K562 (cell line): ENCODE measurements at regions not wholly inside any gene's neighbourhood (a gene's known extent, or its start where the extent isn't known, plus 50 kb on each side); places are given as distances from the start of the nearest gene placed in this dataset.

Experiments
- ELF1 ChIP-seq: fragments of 200-800 bp; sonication (Bioruptor generic); IDR thresholded peaks from 2 replicates; pipeline ENCODE4 v1.6.1; 2016; ENCODE audit warnings: missing genetic modification characterization, missing compliant biosample characterization
- ERF ChIP-seq: fragments of 450-650 bp; formaldehyde crosslinking; IDR thresholded peaks from 2 replicates; pipeline ENCODE4 v1.4.0; 2020; ENCODE audit warnings: mild to moderate bottlenecking, mixed read lengths
- EZH2 ChIP-seq: IDR thresholded peaks from 2 replicates; pipeline ENCODE4 v1.6.1; 2012; ENCODE audit warnings: low read depth, mild to moderate bottlenecking, inconsistent platforms, low read length, borderline replicate concordance
- GATAD2B ChIP-seq: fragments of 450-650 bp; IDR thresholded peaks from 2 replicates; pipeline ENCODE4 v1.6.1; 2017; ENCODE audit warnings: mild to moderate bottlenecking, borderline replicate concordance
- MTA3 ChIP-seq: fragments of 450-650 bp; formaldehyde crosslinking; IDR thresholded peaks from 2 replicates; pipeline ENCODE4 v1.6.1; 2017; ENCODE audit warnings: mild to moderate bottlenecking, borderline replicate concordance
- NR1H2 ChIP-seq: sonication (generic); formaldehyde crosslinking; IDR thresholded peaks from 2 replicates; pipeline ENCODE4 v1.4.0; 2020; ENCODE audit warnings: mild to moderate bottlenecking, missing genetic modification reagents
- TAF1 ChIP-seq: IDR thresholded peaks from 2 replicates; pipeline ENCODE4 v1.6.1; 2011; ENCODE audit warnings: mild to moderate bottlenecking, low read length, moderate library complexity; ENCODE audit not compliant: insufficient read depth, control insufficient read depth, severe bottlenecking; ENCODE audit errors: extremely low read depth
- ZBTB7A ChIP-seq: IDR thresholded peaks from 2 replicates; pipeline ENCODE4 v1.6.1; 2011; ENCODE audit warnings: low read depth, mild to moderate bottlenecking, low read length, moderate library complexity, borderline replicate concordance; ENCODE audit not compliant: control insufficient read depth
- ZNF766 ChIP-seq: fragments of 200-800 bp; sonication (Bioruptor generic); conservative IDR thresholded peaks from 2 replicates; pipeline ENCODE4 v1.6.1; 2016; ENCODE audit warnings: missing genetic modification characterization, missing compliant biosample characterization
- TF ChIP-seq, protein P1 (sequence below), 3 experiments: IDR thresholded peaks in 2 of 3; conservative IDR thresholded peaks in 1 of 3; 2 replicates each; pipeline ENCODE4 v1.5.1; 2011 to 2012; ENCODE audit warnings: low read length in 3 of 3, mild to moderate bottlenecking in 3 of 3, control low read depth in 2 of 3, improper control_type of control experiment in 1 of 3, inconsistent platforms in 1 of 3, low read depth in 1 of 3, mixed read lengths in 1 of 3, moderate library complexity in 1 of 3; ENCODE audit not compliant: insufficient read depth in 2 of 3
- TF ChIP-seq, protein P2 (sequence below): sonication (generic); formaldehyde crosslinking; IDR thresholded peaks from 2 replicates; pipeline ENCODE4 v1.8.0; 2022; ENCODE audit warnings: mild to moderate bottlenecking, low read depth, missing genetic modification reagents
- TF ChIP-seq, protein P3 (sequence below): sonication (generic); formaldehyde crosslinking; IDR thresholded peaks from 2 replicates; pipeline ENCODE4 v1.8.1; 2023; ENCODE audit warnings: missing genetic modification reagents, mild to moderate bottlenecking, borderline replicate concordance
- TF ChIP-seq, protein P4 (sequence below), 2 experiments: fragments of 450-650 bp in 1 of 2; sonication (generic) in 1 of 2; formaldehyde crosslinking in 1 of 2; IDR thresholded peaks in 1 of 2; conservative IDR thresholded peaks in 1 of 2; 2 replicates each; pipeline versions ENCODE4 v1.6.1 to v1.8.1; 2016 to 2023; ENCODE audit warnings: mild to moderate bottlenecking in 2 of 2, moderate library complexity in 2 of 2, inconsistent platforms in 1 of 2, missing genetic modification reagents in 1 of 2
- TF ChIP-seq, protein P5 (sequence below): fragments of 450-650 bp; formaldehyde crosslinking; IDR thresholded peaks from 2 replicates; pipeline ENCODE4 v1.4.0; 2020; ENCODE audit warnings: mild to moderate bottlenecking, mixed read lengths

DNA sequence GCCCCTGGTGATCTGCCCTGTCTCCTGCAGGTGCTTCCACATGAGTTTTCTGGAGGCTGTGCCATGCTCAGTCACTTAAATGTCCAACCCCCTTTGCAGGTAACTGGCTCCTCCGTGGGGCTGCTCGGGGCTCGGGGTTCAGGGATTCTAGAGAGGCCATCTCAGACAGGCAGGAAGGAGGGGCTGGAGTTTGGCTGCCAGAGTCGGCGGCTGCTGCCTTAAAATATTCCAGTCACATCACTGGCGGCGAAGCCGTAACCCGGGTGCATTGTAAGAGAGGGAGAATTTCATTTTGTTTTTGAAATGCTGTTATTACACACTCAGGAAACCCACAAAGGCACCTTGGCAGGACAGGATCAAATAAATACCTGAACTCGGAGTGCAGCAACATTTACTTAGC is 212.9 kb upstream of the PMEPA1 start:
- TF ChIP-seq GATAD2B, result no peak
- TF ChIP-seq, protein P1, sequence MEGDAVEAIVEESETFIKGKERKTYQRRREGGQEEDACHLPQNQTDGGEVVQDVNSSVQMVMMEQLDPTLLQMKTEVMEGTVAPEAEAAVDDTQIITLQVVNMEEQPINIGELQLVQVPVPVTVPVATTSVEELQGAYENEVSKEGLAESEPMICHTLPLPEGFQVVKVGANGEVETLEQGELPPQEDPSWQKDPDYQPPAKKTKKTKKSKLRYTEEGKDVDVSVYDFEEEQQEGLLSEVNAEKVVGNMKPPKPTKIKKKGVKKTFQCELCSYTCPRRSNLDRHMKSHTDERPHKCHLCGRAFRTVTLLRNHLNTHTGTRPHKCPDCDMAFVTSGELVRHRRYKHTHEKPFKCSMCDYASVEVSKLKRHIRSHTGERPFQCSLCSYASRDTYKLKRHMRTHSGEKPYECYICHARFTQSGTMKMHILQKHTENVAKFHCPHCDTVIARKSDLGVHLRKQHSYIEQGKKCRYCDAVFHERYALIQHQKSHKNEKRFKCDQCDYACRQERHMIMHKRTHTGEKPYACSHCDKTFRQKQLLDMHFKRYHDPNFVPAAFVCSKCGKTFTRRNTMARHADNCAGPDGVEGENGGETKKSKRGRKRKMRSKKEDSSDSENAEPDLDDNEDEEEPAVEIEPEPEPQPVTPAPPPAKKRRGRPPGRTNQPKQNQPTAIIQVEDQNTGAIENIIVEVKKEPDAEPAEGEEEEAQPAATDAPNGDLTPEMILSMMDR (IDR thresholded peaks at IDR 0.05 in 2 of 3, conservative IDR thresholded peaks at IDR 0.05 in 1 of 3; ENCODE audit: insufficient read depth in 2 of 3, low read depth in 1 of 3, low read length in 3 of 3), result no peak
- no peak for TF ChIP-seq EZH2
- no peak for TF ChIP-seq ELF1 (tag)
- no peak for TF ChIP-seq ZBTB7A
- no peak for TF ChIP-seq ERF
- TF ChIP-seq, protein P2, sequence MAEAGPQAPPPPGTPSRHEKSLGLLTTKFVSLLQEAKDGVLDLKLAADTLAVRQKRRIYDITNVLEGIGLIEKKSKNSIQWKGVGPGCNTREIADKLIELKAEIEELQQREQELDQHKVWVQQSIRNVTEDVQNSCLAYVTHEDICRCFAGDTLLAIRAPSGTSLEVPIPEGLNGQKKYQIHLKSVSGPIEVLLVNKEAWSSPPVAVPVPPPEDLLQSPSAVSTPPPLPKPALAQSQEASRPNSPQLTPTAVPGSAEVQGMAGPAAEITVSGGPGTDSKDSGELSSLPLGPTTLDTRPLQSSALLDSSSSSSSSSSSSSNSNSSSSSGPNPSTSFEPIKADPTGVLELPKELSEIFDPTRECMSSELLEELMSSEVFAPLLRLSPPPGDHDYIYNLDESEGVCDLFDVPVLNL (CRISPR knock-in tag), result no peak
- no peak for TF ChIP-seq TAF1
- no peak for TF ChIP-seq ZNF766
- TF ChIP-seq MTA3, result no peak
- TF ChIP-seq, protein P3, sequence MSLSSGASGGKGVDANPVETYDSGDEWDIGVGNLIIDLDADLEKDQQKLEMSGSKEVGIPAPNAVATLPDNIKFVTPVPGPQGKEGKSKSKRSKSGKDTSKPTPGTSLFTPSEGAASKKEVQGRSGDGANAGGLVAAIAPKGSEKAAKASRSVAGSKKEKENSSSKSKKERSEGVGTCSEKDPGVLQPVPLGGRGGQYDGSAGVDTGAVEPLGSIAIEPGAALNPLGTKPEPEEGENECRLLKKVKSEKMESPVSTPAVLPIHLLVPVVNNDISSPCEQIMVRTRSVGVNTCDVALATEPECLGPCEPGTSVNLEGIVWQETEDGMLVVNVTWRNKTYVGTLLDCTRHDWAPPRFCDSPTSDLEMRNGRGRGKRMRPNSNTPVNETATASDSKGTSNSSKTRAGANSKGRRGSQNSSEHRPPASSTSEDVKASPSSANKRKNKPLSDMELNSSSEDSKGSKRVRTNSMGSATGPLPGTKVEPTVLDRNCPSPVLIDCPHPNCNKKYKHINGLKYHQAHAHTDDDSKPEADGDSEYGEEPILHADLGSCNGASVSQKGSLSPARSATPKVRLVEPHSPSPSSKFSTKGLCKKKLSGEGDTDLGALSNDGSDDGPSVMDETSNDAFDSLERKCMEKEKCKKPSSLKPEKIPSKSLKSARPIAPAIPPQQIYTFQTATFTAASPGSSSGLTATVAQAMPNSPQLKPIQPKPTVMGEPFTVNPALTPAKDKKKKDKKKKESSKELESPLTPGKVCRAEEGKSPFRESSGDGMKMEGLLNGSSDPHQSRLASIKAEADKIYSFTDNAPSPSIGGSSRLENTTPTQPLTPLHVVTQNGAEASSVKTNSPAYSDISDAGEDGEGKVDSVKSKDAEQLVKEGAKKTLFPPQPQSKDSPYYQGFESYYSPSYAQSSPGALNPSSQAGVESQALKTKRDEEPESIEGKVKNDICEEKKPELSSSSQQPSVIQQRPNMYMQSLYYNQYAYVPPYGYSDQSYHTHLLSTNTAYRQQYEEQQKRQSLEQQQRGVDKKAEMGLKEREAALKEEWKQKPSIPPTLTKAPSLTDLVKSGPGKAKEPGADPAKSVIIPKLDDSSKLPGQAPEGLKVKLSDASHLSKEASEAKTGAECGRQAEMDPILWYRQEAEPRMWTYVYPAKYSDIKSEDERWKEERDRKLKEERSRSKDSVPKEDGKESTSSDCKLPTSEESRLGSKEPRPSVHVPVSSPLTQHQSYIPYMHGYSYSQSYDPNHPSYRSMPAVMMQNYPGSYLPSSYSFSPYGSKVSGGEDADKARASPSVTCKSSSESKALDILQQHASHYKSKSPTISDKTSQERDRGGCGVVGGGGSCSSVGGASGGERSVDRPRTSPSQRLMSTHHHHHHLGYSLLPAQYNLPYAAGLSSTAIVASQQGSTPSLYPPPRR (CRISPR knock-in tag), result no peak
- TF ChIP-seq, protein P4, sequence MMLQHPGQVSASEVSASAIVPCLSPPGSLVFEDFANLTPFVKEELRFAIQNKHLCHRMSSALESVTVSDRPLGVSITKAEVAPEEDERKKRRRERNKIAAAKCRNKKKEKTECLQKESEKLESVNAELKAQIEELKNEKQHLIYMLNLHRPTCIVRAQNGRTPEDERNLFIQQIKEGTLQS (IDR thresholded peaks at IDR 0.05), result no peak
- TF ChIP-seq, protein P4 (CRISPR knock-in tag; conservative IDR thresholded peaks at IDR 0.05), result no peak
- TF ChIP-seq NR1H2 (CRISPR knock-in tag), result no peak
- TF ChIP-seq, protein P5, sequence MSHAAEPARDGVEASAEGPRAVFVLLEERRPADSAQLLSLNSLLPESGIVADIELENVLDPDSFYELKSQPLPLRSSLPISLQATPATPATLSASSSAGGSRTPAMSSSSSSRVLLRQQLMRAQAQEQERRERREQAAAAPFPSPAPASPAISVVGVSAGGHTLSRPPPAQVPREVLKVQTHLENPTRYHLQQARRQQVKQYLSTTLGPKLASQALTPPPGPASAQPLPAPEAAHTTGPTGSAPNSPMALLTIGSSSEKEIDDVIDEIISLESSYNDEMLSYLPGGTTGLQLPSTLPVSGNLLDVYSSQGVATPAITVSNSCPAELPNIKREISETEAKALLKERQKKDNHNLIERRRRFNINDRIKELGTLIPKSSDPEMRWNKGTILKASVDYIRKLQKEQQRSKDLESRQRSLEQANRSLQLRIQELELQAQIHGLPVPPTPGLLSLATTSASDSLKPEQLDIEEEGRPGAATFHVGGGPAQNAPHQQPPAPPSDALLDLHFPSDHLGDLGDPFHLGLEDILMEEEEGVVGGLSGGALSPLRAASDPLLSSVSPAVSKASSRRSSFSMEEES (CRISPR knock-in tag), result no peak
